HCEC 1CT (cell line): ENCODE measurements at regions not wholly inside any gene's neighbourhood (a gene's known extent, or its start where the extent isn't known, plus 50 kb on each side); places are given as distances from the start of the nearest gene placed in this dataset.
"Not testable (repeated sequence)": the region's sequence is repeated elsewhere in the genome, so short reads cannot be mapped to it uniquely, and the experiment has no call there.

Source experiments
- DNase-seq: peaks from one replicate; pipeline ENCODE4 v3.0.0-alpha.2; 2017

DNA sequence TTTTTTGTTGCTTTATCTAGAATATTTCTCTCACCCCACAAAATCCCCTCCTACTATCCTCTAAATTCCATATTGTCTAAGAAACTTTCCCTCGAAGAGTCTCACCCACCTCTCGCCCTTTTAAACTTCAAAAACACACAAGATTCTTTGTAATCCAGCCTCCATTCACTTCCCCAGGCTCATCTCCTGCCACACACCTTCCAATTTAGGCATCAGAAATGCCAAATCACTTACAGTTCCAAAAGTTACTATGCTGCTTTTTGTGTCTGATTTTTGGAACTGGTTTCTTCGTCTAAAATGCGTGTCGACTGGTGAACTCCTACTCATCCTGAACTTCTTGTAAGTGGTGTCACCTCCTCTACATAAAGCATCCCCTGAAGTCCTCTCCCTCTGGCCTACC is 482.4 kb upstream of the CAMK1G start:
- DNase-seq, result no peak

DNA sequence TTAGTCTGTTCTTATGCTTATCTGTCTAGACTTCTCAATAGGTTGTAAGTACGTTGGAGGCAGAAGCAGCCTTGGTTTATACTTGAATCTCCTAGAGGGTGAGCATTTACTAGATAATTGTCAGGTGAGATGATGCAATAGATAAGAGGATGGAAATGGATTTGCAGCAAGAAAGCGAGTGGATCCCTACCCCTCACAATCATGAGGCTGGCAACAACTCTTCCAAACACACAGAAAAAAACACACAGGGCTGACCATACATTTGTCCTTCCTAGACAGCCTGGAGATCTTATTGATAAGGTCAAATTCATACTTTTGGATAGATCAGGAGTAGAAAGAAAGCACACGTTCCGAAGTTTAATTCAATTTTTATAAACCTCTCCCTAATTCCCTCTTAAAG is 481.4 kb upstream of the CAMK1G start:
- no peak for DNase-seq

DNA sequence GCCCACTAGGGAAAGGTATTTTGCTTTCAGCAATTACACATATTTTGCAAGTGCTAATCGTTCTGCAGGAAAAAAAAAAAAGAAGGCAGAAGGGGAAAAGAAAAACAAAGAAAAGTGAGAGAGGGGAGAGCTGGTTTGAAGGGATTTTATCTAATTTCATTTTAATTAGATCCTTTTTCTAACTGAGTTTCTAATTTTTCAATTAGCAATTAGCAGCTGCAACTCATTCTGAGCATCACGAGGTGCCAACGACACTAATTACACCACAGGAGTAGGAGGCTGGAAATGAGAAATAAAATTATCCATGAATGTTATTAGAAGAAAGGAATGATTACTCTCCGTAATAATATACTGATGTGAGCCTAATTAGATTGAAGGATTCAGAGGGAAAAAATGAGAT is 481.0 kb upstream of the CAMK1G start:
- DNase-seq, result no peak

DNA sequence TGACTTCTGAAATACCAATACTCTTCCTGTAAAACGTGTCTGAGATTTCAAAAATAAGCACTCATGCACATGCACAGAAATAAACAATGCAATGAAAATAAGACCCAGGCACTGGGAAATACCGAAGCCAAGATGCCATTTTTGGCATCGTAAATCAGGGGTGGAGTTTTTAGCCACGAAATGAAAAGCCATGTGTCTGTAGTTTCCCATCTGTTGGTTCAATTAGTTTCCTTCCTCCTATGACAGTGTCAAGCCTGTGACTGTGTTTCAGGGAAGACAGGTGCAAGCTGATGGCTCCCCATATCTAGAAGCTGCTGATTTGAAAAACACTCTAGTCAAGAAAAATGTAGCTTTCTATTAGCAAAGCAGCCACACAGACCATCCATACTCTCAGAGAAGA is 480.4 kb upstream of the CAMK1G start:
- no peak for DNase-seq

DNA sequence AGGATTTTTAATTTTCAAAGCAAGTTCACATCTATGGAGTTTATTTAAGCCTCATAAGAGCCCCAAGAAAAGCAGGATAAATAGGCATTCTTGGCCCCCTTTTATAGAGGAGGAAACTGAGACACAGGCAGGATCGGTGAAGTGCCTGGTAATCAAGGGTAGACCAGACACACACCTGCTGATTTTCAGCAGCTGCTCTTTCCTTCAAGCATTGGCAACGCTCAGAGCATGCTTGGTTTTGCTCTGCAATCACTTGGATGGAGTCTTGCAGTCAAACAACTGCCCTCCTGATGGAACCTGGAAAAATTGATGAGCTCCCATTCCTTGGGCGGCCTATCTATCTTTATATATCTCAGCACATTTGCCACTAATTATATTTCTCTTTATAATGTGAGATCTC is 478.9 kb upstream of the CAMK1G start:
- no peak for DNase-seq

DNA sequence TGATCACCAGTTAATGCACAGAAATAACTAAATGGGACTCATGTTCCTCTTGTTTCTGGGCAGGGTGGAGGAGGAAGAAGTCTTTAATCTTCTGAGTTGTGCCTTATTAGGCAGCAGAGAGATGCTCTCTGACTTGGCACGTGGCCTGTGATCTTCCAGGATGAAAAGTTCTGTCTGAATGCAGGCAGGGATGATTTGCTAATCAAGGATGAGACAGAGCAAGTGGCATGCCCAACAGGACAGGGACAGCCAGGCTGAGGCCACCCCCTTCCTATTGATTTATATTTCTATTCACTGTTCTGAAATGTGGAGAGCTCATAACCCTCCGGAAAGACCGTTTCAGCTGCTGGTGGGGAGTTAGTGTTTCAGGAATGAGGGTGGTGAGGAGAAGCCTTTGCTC is 477.8 kb upstream of the CAMK1G start:
- no peak for DNase-seq

DNA sequence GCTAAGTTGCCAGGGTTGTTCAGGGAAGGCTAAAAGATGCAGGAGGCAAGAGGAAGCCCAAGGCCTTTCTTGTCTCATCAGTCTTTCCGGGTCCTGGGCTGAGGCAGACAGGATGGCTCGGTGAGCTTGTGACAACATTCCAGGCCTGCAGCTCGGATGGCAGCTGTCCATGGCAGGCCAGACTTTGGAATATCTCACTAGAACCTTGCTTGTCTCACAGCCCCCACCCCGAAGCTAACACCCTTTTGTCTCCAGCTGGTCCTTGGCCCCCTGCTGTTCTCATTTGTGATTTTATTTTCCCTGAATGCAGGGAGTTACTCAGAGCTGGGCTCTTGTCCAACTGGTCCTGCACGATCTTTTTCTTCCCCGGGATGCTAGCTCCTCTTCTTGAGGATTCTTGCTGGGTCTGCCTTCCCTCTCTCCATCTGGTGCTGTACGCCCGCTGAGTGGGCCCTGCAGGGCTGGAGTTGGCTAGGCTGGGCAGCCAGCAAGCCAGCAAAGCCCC is 477.2 kb upstream of the CAMK1G start:
- no peak for DNase-seq

DNA sequence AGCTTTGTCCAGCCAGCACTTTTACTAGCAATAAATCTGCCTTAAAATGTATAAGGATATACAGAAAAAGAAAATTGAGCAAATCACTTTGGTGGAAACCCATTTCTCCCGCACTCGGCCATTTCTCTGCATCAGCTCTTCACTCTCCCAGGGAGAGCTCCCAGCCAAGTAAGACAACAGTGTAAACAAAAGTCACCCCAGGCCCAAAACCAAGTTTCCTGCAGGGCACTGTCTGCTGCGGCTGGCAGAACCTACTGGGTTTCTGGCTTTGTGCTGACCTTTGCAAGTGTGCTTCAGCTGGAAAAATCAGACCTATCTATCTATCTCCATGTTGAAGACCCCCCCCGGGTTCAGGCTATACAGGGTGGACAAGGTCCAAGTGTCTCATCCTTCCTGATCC is 476.7 kb upstream of the CAMK1G start:
- DNase-seq, result no peak

DNA sequence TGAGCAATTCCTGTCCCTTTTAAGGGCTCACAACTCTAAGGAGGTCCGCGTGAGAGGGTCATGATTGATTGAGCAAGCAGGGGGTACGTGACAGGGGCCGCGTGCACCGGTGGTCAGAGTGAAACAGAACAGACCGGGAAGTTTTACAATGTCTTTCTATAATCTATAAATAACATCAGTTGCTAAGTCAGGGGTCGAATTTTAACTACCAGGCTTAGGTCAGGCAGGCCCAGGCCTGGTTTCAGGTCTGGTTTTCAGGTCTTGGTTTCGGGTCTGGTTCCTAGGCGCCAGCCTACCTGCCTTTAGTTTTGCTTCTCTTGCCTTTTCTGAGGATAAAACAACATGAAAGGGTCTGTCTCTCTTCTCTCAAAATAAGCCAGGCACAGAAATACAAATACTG is 476.0 kb upstream of the CAMK1G start:
- DNase-seq, result no peak

DNA sequence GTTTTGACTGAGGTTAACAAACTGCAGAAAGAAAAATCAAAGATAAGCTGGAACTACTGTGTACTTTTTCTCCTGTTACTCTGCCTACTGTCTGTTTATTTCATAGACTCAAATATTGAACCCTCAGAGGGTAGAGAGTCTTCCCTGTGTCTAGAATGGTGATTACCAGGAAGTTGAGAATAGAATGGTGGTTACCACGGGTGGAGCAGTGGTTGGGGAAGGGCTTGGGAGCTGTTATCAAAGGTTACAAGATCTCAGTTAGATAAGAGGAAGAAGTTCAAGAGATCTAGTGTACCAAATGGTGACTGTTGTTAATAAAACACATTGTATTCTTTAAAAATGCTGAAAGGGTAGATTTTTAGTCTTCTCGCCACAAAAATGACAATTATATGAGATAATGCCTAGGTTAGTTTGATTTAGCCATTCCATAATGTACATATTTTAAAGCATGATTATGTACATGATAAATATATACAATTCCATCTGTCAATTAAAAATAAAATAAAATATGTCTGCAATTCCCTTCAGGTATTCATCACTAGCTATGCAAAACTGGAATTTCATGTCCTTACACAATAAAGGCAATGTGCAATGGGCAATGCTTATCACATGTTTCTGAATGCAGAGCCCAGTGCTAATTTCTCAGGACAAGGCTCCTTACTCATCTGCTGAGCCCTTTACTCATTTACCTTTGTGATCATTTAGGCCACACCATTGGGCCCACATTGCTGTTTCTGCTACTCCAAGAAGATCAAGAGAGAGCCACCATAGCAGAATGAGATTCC is 474.3 kb upstream of the CAMK1G start:
- no peak for DNase-seq

DNA sequence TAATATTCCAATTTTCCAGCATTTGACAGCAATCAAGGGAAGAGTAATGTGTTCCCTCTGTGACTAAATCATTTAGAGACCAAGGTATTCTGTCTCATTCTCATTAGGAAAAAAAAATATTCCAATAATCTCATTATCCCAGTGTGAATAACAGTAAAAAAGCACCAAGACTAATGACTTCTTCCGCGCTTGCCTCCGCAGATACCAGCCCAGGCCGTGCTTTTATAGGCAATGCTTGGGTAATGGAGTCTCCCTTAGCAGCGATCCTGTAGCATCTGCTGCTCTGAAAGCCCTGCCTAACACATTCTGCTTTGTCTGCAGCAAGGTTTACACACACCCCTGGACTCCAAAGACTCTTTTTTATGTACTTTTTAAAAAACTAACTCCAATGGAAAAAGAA is 470.0 kb upstream of the CAMK1G start:
- DNase-seq, result no peak

DNA sequence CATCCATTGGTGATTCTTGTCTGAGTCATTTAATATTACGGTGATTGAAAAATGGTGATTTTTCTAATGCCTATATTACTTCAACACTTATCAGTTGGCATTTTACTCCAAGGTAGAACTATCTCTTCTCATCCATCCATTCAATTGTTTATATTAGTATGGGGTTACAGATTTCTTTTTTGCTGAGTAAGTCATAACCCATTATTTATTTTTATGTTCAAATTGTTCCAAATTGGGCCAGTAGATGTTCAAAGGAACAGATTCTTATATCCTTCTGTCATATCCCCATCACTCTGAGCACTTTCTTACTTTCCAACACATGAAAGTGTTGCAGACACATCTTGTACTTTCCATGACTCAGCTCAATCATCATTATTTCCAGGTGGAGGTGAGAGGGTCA is 466.8 kb upstream of the CAMK1G start:
- DNase-seq, result no peak

DNA sequence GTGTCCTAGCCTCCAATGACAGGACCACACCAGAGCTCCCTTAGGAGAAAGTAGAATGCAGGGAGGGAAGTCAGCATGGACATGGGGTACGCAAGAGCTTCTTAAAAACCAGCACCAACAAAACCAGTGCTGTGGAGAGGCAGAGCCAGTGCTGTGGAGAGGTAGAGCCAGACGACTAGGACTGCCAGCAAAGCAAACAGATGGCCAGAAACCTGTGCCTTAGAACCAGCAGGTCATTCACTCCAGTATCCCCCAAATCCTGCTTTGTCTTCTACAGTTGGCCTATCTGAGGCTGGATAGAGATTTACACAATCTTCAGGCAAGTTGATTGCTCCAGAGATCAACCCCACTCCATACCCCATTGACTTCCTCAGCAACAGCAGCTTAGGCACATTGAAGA is 459.9 kb upstream of the CAMK1G start:
- DNase-seq, result no peak

DNA sequence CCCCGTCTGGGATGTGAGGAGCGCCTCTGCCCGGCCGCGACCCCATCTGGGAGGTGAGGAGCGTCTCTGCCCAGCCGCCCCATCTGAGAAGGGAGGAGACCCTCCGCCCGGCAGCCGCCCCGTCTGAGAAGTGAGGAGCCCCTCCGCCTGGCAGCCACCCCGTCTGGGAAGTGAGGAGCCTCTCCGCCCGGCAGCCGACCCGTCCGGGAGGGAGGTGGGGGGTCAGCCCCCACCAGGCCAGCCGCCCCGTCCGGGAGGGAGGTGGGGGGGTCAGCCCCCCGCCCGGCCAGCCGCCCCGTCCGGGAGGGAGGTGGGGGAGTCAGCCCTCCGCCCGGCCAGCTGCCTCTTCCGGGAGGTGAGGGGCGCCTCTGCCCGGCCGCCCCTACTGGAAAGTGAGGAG is 454.4 kb upstream of the CAMK1G start:
- DNase-seq, result not testable (repeated sequence)

DNA sequence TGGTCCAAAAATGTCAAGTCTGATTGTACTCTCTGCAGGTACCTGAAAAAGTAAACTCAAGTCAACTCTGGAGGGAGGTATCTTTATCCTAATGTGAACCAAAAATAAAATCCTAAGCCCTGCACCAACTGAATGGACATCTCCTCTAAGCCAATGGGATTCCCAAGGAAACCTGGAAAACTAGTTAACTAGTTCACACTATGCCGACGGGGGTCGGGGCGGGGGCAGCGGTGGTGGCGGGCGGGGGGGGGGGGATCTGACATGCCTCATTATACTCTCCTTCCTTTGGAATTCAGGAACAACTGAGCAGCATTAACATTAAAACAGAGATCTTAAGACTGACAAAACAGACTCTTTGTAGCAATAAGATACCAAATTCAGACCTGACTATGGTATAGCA is 452.6 kb upstream of the CAMK1G start:
- no peak for DNase-seq

DNA sequence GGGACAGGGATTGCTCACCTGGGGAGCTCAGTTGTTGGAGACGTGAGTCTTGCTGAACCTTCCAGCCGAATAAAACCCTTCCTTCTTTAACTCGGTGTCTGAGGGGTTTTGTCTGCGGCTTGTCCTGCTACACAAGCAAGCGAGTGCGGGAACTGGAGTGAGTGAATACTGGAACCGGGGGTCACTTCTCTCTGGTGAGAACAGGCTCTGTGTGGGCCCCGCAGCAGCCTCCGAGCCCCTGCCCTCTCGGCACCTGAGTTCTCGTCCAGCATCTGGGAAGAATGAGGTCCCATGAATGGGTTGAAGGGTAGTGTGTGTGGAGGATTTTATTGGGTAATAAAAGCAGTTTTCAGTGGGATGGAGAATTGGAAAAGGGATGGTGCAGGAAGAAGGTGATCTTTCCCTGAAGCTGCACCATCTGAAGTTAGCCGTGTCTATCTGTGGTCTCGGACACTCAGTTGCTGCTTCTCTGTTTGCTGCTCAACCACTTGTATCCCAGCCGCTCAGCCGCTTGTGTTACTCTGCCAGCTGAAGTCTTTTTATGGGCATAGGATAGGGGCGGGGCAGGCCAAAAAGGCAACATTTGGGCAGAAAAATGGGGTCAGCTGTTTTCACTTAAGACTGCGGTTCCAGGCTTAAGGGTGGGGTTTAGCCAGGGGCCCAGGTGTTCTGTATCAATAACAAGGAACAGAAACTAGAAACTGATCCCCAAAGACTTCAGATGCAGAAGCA is 450.6 kb upstream of the CAMK1G start:
- DNase-seq, result no peak

DNA sequence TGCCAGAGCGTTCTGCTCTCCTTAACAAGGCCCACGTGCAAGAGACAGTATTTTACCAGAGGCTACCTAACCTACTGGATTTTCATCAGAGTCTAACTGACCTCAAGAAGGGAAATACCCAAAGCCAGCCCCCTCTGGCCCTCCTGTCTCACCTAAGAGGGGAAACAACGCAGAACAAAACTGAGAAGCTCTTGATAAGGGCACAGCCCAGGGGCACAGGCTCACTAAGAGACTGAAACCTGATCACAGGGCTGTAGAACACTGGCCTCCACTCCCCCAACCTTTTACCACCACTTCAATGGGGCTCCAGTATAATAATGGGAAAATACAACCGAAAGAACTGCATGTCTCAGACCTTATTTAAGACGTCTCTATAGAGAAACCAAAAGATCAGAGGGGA is 449.5 kb upstream of the CAMK1G start:
- DNase-seq, result no peak

DNA sequence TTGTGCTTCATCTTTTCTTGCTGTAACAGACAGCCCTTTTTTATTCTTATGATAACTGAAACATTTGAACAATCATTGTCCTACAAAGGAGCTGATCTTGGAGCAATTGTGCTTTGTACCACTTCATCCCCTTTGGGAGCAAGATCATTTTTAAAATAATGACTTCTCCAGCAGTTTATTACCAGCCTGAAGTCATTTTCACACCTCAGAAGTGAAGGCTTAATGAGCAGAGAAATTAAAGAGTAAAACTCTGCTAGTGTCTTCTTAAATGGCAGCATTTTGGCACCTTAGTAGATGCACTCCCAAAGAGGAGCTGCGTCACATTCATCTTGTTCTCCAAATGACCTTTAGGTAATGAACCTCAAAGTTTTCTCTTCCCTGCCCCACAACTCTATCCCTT is 439.6 kb upstream of the CAMK1G start:
- no peak for DNase-seq

DNA sequence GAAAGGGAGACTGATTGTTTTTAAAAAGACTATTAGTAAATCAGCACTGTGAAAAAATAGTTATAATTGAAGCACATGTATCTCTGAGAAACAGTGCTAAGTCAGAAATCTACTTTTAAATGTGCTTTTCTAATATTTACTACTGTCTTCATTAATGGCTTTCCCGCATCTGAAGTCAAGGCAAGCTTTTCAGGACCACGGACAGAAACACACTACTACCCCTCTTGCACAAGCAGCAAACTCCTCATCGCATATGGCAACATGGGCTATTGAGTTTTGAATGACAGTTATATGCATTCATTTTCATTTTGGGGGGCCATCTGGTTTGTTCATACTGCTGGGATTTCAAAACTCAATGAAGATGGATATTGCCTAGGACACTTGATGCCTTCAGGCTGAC is 433.4 kb upstream of the CAMK1G start:
- DNase-seq, result no peak

DNA sequence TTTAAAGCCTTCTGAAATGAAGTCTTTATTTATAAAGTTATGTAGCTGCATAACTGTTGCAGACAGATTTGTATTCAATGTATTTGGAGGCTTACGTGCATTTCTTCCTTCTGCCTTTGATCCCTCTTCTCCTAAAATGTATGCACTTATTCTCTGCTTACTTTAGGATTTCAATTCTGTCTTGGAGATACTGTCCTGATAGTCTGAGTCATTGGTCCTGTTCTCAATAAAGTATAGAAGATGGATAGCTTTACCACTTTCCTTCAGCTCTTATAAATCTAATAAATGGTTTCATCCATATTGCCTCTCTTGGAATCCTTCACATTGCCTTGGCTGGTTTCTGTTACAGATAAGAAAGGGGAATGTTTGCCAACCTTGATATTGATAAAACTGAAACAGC is 430.1 kb upstream of the CAMK1G start:
- DNase-seq, result no peak

DNA sequence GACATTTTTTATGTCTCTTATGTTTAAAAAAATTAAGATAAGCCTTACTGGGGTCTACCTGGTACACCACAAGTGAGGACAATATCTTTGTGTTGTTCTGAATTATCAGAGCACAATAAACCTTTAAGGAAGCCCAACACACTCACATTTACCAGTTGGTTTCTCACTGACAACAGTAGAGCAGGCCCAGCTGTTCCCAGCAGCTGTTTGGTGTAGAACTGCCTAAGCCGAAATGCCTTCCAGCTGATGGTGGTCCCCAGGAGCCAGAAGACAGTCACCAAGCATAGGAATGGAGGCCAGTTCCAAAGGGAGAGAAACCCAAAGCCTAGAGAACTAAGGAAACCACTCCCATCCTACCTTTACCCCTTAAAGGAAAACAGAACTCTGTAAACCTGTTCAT is 428.6 kb upstream of the CAMK1G start:
- no peak for DNase-seq

DNA sequence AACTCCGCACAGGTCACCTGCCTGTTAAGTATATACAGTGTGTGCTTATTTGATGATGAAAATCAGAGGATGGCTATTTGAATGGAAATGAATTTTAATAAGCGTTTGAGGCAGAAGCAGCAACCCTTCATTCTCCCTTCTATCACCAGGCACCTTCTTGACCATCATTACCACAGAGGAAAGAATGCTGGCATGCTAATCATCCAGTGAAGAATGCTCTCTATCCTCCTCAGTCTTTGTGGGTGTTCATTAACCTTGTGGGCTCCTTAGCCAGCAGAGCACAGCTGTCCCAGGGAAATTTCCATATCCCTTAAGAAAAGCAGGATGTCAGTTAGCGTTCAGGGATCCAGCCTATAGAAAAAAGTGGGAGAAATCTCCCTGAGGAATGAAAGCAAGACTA is 428.0 kb upstream of the CAMK1G start:
- DNase-seq, result peak; percentile 1

DNA sequence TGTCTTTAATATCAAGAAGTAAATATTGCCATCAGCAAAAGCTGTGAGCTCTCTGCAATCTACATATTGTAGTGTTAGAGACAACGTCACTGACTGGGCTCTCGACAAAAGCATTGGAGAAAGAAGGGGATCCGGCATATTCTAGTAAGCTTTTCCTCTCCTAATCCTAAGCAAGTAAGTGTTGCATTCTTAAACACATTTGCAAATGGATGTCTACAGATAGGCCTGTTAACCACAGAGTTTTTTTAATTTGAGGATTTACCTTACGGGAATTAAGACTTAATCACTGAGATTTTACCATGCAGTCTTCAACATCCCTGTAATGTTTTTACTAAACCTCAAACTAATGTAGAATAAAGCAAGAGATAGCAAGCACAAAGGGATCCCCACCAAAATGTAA is 426.5 kb upstream of the CAMK1G start:
- no peak for DNase-seq

DNA sequence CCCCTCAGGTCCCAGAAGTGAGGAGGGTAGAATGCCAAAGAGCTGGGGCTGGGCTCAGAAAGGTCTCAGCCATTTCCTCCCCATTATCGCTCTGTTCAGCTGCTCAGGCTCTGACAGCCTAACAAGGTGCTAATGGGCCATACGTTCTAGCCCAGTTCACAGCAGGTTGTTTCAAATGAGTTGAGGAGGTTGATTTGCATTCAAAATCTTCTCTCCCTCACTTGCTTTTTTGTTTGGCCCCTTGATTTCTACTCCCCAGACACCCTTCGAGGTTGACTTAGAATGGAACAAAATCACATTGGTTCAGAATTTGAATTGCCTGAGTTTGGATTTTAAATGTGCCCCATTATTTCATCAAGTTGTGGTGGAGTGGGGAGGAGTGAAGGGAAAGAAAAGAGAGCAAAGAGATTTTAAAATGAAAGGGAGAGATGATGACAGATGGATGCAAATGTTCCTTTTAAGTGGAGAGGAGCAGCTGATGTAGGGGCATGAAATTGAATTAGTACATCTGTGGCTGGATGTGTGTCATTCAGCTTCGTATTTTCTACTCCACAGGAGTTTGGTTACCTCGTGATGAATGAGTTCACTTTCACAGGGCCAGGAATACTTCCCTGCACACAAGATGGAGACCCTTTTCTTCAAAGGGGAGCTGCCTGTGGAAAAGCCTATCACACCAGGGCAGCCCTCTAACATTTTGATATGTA is 425.8 kb upstream of the CAMK1G start:
- DNase-seq, result no peak
